ENCODE measurements at regions not wholly inside any gene's neighbourhood (a gene's known extent, or its start where the extent isn't known, plus 50 kb on each side); places are given as distances from the start of the nearest gene placed in this dataset.

GRCh38 chr12:127308148-127308547 is 958.8 kb upstream of the TMEM132C start:
- TF ChIP-seq CTCF (IDR thresholded peaks at IDR 0.05) = no peak
- no peak for TF ChIP-seq EZH2 (IDR thresholded peaks at IDR 0.05)
